ENCODE measurements at regions not wholly inside any gene's neighbourhood (a gene's known extent, or its start where the extent isn't known, plus 50 kb on each side); places are given as distances from the start of the nearest gene placed in this dataset.
"Not testable (repeated sequence)": the region's sequence is repeated elsewhere in the genome, so short reads cannot be mapped to it uniquely, and the experiment has no call there.

- TF ChIP-seq EHF (CRISPR knock-in tag; IDR thresholded peaks at IDR 0.05) = no peak
- Histone ChIP-seq H3K27ac (no peak overlapping the region), H3K4me1 (no peaks in the 10 kb centered on the region), H3K4me3 (no peak overlapping the region), H3K9me3 (no peaks in the 10 kb centered on the region), H3K4me2 (no peak overlapping the region)
- POLR2A ChIA-PET = no interaction called here
- CTCF ChIA-PET = no interaction called here
- ATAC-seq = no peak
- FAIRE-seq = no peak
- DNase-seq (ENCODE audit: low read depth in 1 of 2, low spot score in 1 of 2) = no peak
These were observed 1222.2 kb upstream of the SPRY2 start for GRCh38 chr13:81563091-81563490.

- no peaks in the 10 kb centered on the region for H3K4me1 ChIP-seq
- no peak for TF ChIP-seq SREBF2 (IDR thresholded peaks at IDR 0.05)
- TF ChIP-seq FOSL2 (IDR thresholded peaks at IDR 0.05) = no peak
- no peak for TF ChIP-seq FOSL2 (CRISPR knock-in tag; IDR thresholded peaks at IDR 0.05)
- no peak for TF ChIP-seq HOXB5 (CRISPR knock-in tag; IDR thresholded peaks at IDR 0.05)
- no peak overlapping the region for H3K4me2 ChIP-seq
- 6% methylated on average over 2 of the region's 2 CpGs for WGBS (ENCODE audit: missing lambda C conversion rate)
- ChIA-PET POLR2A (no interaction called here), CTCF (no interaction called here)
- H3K27ac ChIP-seq = no peak overlapping the region
- ATAC-seq (no peak), FAIRE-seq (no peak), DNase-seq (ENCODE audit: low read depth in 1 of 2, low spot score in 1 of 2) (no peak)
- no peak overlapping the region for H3K4me3 ChIP-seq
- H3K9me3 ChIP-seq = no peaks in the 10 kb centered on the region
These were observed 1221.7 kb upstream of the SPRY2 start for GRCh38 chr13:81562598-81562997.

- POLR2A ChIA-PET = no interaction called here
- 0% methylated on average over 2 of the region's 2 CpGs for WGBS (ENCODE audit: missing lambda C conversion rate)
- H3K4me1 ChIP-seq = no peaks in the 10 kb centered on the region
- CTCF ChIA-PET = no interaction called here
- H3K9me3 ChIP-seq = no peaks in the 10 kb centered on the region
- no peak for DNase-seq (ENCODE audit: low read depth in 1 of 2, low spot score in 1 of 2)
- no peak for ATAC-seq
- no peak for TF ChIP-seq HOXA7 (CRISPR knock-in tag; IDR thresholded peaks at IDR 0.05)
- TF ChIP-seq BCL3 (IDR thresholded peaks at IDR 0.05) = no peak
- no peak for TF ChIP-seq SREBF2 (IDR thresholded peaks at IDR 0.05)
- no peak overlapping the region for H3K4me3 ChIP-seq
- H3K27ac ChIP-seq = no peak overlapping the region
- FAIRE-seq = no peak
- H3K4me2 ChIP-seq = no peak overlapping the region
These were observed 1210.1 kb upstream of the SPRY2 start for GRCh38 chr13:81551036-81551435.

- H3K4me3 ChIP-seq; DNase-seq (ENCODE audit: low read depth in 1 of 2, low spot score in 1 of 2); H3K4me2 ChIP-seq; H3K27ac ChIP-seq; POLR2A ChIA-PET; FAIRE-seq; H3K9me3 ChIP-seq; ATAC-seq; CTCF ChIA-PET; H3K4me1 ChIP-seq: not testable (repeated sequence)
- WGBS (ENCODE audit: missing lambda C conversion rate) = 20% methylated on average over 1 of the region's 2 CpGs
These were observed 1205.4 kb upstream of the SPRY2 start for GRCh38 chr13:81546294-81546693.

GRCh38 chr13:81540777-81541176 lies 1199.9 kb upstream of the SPRY2 start:
- CTCF ChIA-PET = interaction anchor here (1.0 kb wide), 1 partner anchor 15 kb away, joined by 3 read pairs; no protein-coding TSS in a partner anchor
- Histone ChIP-seq H3K27ac (no peak overlapping the region), H3K9me3 (no peaks in the 10 kb centered on the region), H3K4me2 (no peak overlapping the region), H3K4me1 (no peaks in the 10 kb centered on the region), H3K4me3 (no peak overlapping the region)
- no peak for ATAC-seq
- TF ChIP-seq MAZ (IDR thresholded peaks at IDR 0.05; ENCODE audit: borderline replicate concordance, low read depth, low read length) = no peak
- peak in 1 of 2 experiments; percentile 25; a peak in 2 of 5 replicates for TF ChIP-seq RAD21 (conservative IDR thresholded peaks at IDR 0.05 in 1 of 2, IDR thresholded peaks at IDR 0.05 in 1 of 2)
- FAIRE-seq = no peak
- POLR2A ChIA-PET = no interaction called here
- peak in 1 of 2 experiments; percentile 16 for DNase-seq (ENCODE audit: low read depth in 1 of 2, low spot score in 1 of 2)
- 8% methylated on average over 1 of the region's 1 CpG for WGBS (ENCODE audit: missing lambda C conversion rate)

- ATAC-seq = no peak
- TF ChIP-seq FOSB (CRISPR knock-in tag; IDR thresholded peaks at IDR 0.05) (no peak), BHLHE40 (IDR thresholded peaks at IDR 0.05; ENCODE audit: low read depth, low read length) (no peak), HOXA7 (CRISPR knock-in tag; IDR thresholded peaks at IDR 0.05) (no peak), RNF2 (IDR thresholded peaks at IDR 0.05; ENCODE audit: borderline replicate concordance, low read depth) (no peak), ZSCAN20 (CRISPR knock-in tag; IDR thresholded peaks at IDR 0.05) (no peak), RFX5 (IDR thresholded peaks at IDR 0.05) (no peak)
- CTCF ChIA-PET = no interaction called here
- no peak overlapping the region for H3K4me2 ChIP-seq
- no peak overlapping the region for H3K27ac ChIP-seq
- H3K4me3 ChIP-seq = no peak overlapping the region
- H3K9me3 ChIP-seq = no peaks in the 10 kb centered on the region
- no peak for DNase-seq (ENCODE audit: low read depth in 1 of 2, low spot score in 1 of 2)
- POLR2A ChIA-PET = no interaction called here
- 14% methylated on average over 7 of the region's 7 CpGs for WGBS (ENCODE audit: missing lambda C conversion rate)
- H3K4me1 ChIP-seq = no peaks in the 10 kb centered on the region
- no peak for FAIRE-seq
These were observed 1198.8 kb upstream of the SPRY2 start for GRCh38 chr13:81539643-81540150.

All from A549 (cell line).